ENCODE measurements at regions not wholly inside any gene's neighbourhood (a gene's known extent, or its start where the extent isn't known, plus 50 kb on each side); places are given as distances from the start of the nearest gene placed in this dataset.
"Not testable (repeated sequence)": the region's sequence is repeated elsewhere in the genome, so short reads cannot be mapped to it uniquely, and the experiment has no call there.

GRCh38 chr7:3117488-3118231 lies 74.0 kb upstream of the CARD11 start:
- no peak for DNase-seq (ENCODE audit: low read depth)
- no peak for TF ChIP-seq CTCF (IDR thresholded peaks at IDR 0.05; ENCODE audit: low read depth, low read length, missing control alignments)
- no peak overlapping the region for H3K4me3 ChIP-seq (ENCODE audit: low read depth, low read length)

- H3K4me3 ChIP-seq (ENCODE audit: low read depth, low read length); DNase-seq (ENCODE audit: low read depth): not testable (repeated sequence)
Measured at GRCh38 chr7:3119352-3119927, 75.8 kb upstream of the CARD11 start.

GRCh38 chr7:3119963-3120362 lies 76.3 kb upstream of the CARD11 start:
- TF ChIP-seq CTCF (IDR thresholded peaks at IDR 0.05; ENCODE audit: low read depth, low read length, missing control alignments), result no peak
- no peak for DNase-seq (ENCODE audit: low read depth)

GRCh38 chr7:3120513-3120912 lies 76.8 kb upstream of the CARD11 start:
- H3K4me3 ChIP-seq (ENCODE audit: low read depth, low read length), result no peak overlapping the region
- no peak for TF ChIP-seq CTCF (IDR thresholded peaks at IDR 0.05; ENCODE audit: low read depth, low read length, missing control alignments)
- no peak for DNase-seq (ENCODE audit: low read depth)

More at GRCh38 chr7:3119963-3120362, 76.3 kb upstream of the CARD11 start:
- H3K4me3 ChIP-seq (ENCODE audit: low read depth, low read length), result no peak overlapping the region

- TF ChIP-seq CTCF (IDR thresholded peaks at IDR 0.05; ENCODE audit: low read depth, low read length, missing control alignments), result no peak
- H3K4me3 ChIP-seq (ENCODE audit: low read depth, low read length), result no peak overlapping the region
- DNase-seq (ENCODE audit: low read depth), result no peak
Measured at GRCh38 chr7:3128857-3129490, 85.3 kb upstream of the CARD11 start.

- no peak for DNase-seq (ENCODE audit: low read depth)
- no peak overlapping the region for H3K4me3 ChIP-seq (ENCODE audit: low read depth, low read length)
- TF ChIP-seq CTCF (IDR thresholded peaks at IDR 0.05; ENCODE audit: low read depth, low read length, missing control alignments), result no peak
Measured at GRCh38 chr7:3133811-3134385, 90.2 kb upstream of the CARD11 start.

- no peak for TF ChIP-seq CTCF (IDR thresholded peaks at IDR 0.05; ENCODE audit: low read depth, low read length, missing control alignments)
Measured at GRCh38 chr7:3134745-3135144, 91.1 kb upstream of the CARD11 start.

More at GRCh38 chr7:3134745-3135144, 91.1 kb upstream of the CARD11 start:
- DNase-seq (ENCODE audit: low read depth), result no peak
- no peak overlapping the region for H3K4me3 ChIP-seq (ENCODE audit: low read depth, low read length)
